Left hindlimb (tissue), 1 donor: ENCODE measurements at regions not wholly inside any gene's neighbourhood (a gene's known extent, or its start where the extent isn't known, plus 50 kb on each side); places are given as distances from the start of the nearest gene placed in this dataset.
"Not testable (repeated sequence)": the region's sequence is repeated elsewhere in the genome, so short reads cannot be mapped to it uniquely, and the experiment has no call there.

Experiments
- DNase-seq: peaks from one replicate; pipeline ENCODE4 v3.0.0-alpha.2; 2018

GRCh38 chr12:60801166-60801565 lies 1205.3 kb downstream of the SLC16A7 start:
- DNase-seq: not testable (repeated sequence)

DNA sequence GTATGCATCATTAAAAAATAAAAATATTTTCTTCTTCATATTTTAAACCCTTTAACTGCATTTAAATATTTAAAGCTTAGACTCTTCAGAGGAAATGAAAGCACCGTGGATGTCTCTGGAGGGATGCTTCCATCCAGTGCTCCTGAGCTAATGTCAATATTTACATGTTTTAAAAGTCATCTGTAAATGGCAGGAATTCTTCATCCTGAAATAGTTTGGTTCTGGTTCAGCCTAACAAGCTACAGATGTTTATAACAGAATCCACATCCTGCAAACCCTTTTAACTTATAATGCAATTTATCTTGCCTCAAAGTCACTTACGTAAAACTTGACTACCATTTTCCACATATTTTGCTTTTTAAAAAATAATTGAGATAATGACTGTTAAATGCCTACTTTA lies 1207.3 kb downstream of the SLC16A7 start:
- DNase-seq: no peak

DNA sequence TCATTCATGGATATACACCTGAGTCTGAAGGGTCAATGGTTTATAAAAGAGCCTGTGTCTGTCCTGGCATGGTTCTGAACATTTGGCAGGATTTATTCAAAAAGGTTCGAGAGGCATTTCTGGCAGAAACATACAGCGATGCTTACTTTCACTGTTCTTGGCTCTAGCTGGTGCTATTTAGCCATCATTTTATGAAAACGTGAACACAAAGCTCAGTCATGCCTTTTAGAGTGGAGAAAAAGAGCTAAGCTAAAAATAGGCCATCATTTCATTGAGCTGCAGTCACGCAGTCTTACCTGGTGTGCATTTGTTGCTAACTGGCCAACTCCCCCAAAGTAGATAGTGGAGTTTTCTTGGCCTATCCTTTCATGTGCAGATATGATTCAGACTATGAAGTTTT lies 1209.5 kb downstream of the SLC16A7 start:
- no peak for DNase-seq

DNA sequence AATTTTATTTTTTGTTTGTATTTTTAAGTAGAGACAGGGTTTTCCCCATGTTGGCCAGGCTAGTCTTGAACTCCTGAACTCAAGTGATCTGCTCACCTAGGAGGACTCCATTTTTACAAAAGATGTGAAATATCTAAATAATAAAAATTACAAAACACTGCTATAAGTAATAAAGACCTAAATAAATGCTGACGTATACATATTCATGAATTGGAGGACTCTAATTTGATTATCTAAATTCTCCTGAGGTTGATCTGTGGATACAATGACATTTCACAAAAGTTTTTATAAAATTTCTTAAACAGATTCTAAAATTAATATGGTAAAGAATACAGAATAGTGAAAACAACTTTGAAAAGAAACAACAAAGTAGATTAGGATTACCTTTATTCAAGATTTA lies 1224.0 kb downstream of the SLC16A7 start:
- DNase-seq: no peak

- DNase-seq: no peak
Measured at GRCh38 chr12:60822580-60822979, 1226.8 kb downstream of the SLC16A7 start.

- DNase-seq: no peak
Measured at GRCh38 chr12:60830381-60830780, 1234.6 kb downstream of the SLC16A7 start.

GRCh38 chr12:60832290-60832689 lies 1236.5 kb downstream of the SLC16A7 start:
- no peak for DNase-seq

- DNase-seq: no peak
Measured at GRCh38 chr12:60834372-60834771, 1238.5 kb downstream of the SLC16A7 start.

- DNase-seq: no peak
Measured at GRCh38 chr12:60834806-60835205, 1239.0 kb downstream of the SLC16A7 start.

GRCh38 chr12:60836651-60837050 lies 1240.8 kb downstream of the SLC16A7 start:
- no peak for DNase-seq

GRCh38 chr12:60842181-60842580 lies 1246.4 kb downstream of the SLC16A7 start:
- DNase-seq: no peak

- DNase-seq: no peak
Measured at GRCh38 chr12:60844101-60844500, 1248.3 kb downstream of the SLC16A7 start.

- DNase-seq: no peak
Measured at GRCh38 chr12:60844875-60845274, 1249.0 kb downstream of the SLC16A7 start.

GRCh38 chr12:60845696-60846095 lies 1249.9 kb downstream of the SLC16A7 start:
- no peak for DNase-seq

DNA sequence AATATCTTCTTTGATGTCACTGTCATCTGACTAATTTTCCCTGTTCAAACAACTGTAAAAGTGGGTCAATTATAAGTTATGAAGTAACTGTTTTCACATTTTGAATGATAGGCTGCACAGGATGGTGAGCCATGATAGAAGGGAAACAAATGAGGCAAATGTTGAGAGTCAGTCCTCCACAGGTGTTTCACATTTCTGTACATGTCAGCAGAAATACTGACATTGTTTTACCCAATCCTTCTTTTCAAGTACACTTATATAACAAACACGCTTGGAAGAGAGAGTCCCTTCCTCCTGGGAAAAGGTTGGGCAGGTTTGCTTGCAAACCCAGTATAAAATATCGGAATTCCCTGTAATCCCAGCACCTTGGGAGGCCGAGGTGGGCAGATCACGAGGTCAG lies 1251.5 kb downstream of the SLC16A7 start:
- no peak for DNase-seq

DNA sequence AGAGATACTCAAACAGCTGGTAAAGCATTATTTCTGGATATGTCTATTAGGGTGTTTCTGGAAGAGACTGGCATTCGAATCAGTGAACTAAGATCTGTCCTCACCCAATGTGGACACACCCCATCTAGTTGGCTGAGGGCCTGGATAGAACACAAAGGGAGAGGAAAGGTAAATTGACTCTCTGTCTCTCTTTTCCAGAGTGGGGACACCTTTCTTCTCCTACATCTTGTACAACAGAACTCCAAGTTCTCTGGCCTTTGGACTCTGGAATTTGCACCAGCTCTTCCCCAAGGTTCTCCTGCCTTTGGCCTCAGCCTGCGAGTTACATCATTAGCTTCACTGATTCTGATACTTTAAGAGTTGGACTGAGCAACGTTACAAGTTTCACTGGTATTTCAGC lies 1253.9 kb downstream of the SLC16A7 start:
- no peak for DNase-seq

- DNase-seq: no peak
Measured at GRCh38 chr12:60853407-60853806, 1257.6 kb downstream of the SLC16A7 start.

GRCh38 chr12:60863421-60863820 lies 1267.6 kb downstream of the SLC16A7 start:
- DNase-seq: no peak

GRCh38 chr12:60872219-60872618 lies 1276.4 kb downstream of the SLC16A7 start:
- DNase-seq: peak; percentile 19

DNA sequence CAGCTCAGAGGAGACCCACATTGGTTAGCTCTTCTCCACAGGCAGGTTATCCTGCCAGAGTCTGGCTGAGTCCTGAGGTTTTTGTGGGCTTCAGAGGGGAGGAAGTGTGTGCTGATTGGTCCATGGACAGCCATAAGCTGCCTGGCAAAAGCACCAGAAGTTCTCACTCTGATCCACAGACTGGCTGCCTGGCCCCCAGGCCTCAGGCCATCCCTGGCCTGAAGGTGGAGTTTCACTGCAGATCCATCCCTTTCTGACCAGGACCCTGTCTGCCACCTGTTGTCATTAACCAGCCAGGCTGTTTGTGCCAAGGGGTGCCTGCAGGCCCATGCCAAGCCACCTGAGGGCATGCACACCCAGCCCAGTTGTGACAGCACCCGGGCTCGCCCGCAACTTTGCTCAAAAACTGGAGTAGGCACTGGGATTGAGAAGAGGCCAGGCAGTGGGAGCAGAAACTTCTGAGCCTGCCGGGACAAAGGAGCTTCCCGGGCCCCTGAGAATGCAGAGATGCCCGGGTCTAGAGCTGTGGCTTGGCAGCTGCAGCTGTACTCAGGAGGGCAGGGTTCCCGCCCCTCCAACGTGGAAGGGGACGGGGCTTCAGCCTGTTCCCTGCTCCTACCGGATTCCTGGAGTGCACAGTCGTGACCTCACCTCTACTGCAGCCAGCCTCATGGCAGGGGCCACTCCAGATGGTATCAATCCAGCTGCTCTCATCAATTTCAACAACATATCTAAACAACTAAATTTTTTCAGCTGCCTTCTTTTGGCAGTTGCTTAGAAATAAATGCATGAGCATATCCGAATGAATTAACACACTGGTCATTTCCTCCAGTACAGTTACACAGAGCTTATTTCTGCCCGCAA lies 1277.3 kb downstream of the SLC16A7 start:
- DNase-seq: peak; percentile 13

- no peak for DNase-seq
Measured at GRCh38 chr12:60874091-60874490, 1278.3 kb downstream of the SLC16A7 start.

DNA sequence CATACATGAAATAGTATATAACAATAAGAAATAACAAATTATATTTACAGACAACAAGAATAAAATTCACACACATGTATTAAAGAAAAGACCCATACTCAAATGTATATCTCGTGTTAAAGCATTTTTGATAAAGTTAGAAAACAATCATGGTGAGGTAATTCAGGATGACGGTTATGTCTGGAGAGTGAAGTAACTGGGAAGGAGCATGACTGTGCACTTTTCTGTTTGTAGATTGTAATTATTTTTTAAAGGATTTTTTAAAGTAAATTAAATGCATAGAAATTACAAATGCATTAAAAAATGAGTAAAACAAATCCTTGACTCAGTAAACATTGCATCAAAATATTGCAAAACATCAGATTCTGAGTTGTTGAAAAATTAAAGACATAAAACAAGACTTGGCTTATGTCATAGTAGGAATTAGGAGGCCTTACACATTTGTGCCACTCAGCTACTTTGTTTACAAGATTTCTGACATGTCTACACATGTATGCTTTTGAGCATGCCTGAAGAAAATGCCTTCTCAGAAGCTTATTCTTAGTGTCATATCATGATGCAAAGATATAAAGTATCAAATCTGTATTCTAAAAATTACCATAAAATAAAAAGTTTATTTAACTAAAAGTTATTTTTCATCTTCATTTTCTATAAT lies 1325.1 kb downstream of the SLC16A7 start:
- no peak for DNase-seq

DNA sequence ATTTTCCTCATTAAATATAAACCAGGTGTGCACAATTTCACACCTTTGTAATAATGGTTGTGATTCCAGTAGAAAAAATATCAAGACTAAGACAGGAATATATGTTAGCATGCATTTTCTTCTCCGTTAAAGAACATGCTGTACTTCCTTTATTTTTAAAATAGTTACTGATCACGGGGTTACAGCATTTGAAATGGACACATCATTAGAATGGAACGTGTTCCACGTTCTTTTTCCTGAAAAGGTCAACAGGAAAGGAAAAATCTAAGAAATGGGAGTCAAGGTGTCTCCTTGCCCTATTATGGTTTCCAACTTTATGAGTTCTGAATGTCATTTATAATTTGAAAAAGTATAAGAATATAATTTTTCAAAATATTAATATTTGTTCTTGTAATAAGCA lies 1325.7 kb downstream of the SLC16A7 start:
- no peak for DNase-seq

- no peak for DNase-seq
Measured at GRCh38 chr12:60926256-60926655, 1330.4 kb downstream of the SLC16A7 start.
